Hepatocyte (in vitro differentiated cells): ENCODE measurements at regions not wholly inside any gene's neighbourhood (a gene's known extent, or its start where the extent isn't known, plus 50 kb on each side); places are given as distances from the start of the nearest gene placed in this dataset.

Experiments
- CTCF ChIP-seq: fragments of 200-600 bp; sonication (generic); IDR thresholded peaks from 2 replicates; pipeline ENCODE4 v1.5.1; 2016; ENCODE audit warnings: antibody characterized with exemption, mild to moderate bottlenecking; ENCODE audit not compliant: poor library complexity
- EZH2phosphoT487 ChIP-seq: fragments of 200-600 bp; sonication (generic); IDR thresholded peaks from one replicate; pipeline ENCODE4 v1.6.1; 2018; ENCODE audit warnings: antibody characterized with exemption, mild to moderate bottlenecking, low read depth, moderate library complexity; ENCODE audit not compliant: unreplicated experiment, severe bottlenecking

GRCh38 chr12:118571730-118572129, 195.4 kb downstream of the SUDS3 start:
- TF ChIP-seq CTCF (no peak), EZH2phosphoT487 (no peak)
